GM12874 (cell line): ENCODE measurements at regions not wholly inside any gene's neighbourhood (a gene's known extent, or its start where the extent isn't known, plus 50 kb on each side); places are given as distances from the start of the nearest gene placed in this dataset.

Experiments
- CTCF ChIP-seq: IDR thresholded peaks from 2 replicates; pipeline ENCODE4 v1.5.1; 2011; ENCODE audit warnings: low read depth, mild to moderate bottlenecking, control low read depth, low read length, moderate library complexity; ENCODE audit not compliant: insufficient read depth

- TF ChIP-seq CTCF = no peak
Observed at GRCh38 chr10:45246522-45246921, 68.9 kb downstream of the OR13A1 start.

GRCh38 chr10:45249978-45250693 is 65.3 kb downstream of the OR13A1 start:
- TF ChIP-seq CTCF = no peak
